ENCODE measurements at regions not wholly inside any gene's neighbourhood (a gene's known extent, or its start where the extent isn't known, plus 50 kb on each side); places are given as distances from the start of the nearest gene placed in this dataset.

GRCh38 chr5:44652674-44653073, 156.1 kb upstream of the MRPS30 start:
- Histone ChIP-seq H3K36me3 (ENCODE audit: low read depth, low read length) (no peaks in the 10 kb centered on the region), H3K9me3 (ENCODE audit: low read length) (no peaks in the 10 kb centered on the region), H2AFZ (ENCODE audit: low read length) (no peak overlapping the region), H3K27ac (ENCODE audit: low read length) (no peak overlapping the region), H3K79me2 (ENCODE audit: low read length) (no peaks in the 10 kb centered on the region), H3F3A (ENCODE audit: low read length, unreplicated experiment) (no peaks in the 10 kb centered on the region), H3K9me2 (replicated peaks; ENCODE audit: low read length) (no peaks in the 10 kb centered on the region), H4K20me1 (ENCODE audit: low read length) (no peaks in the 10 kb centered on the region), H3K4me3 (ENCODE audit: low read length) (no peak overlapping the region), H3K9ac (ENCODE audit: low read length) (no peak overlapping the region), H3K27me3 (ENCODE audit: low read length) (0 out of 2 replicates have a peak, but pooled peaks cover 5% of the 10 kb centered on the region), H3K4me2 (ENCODE audit: low read length) (no peak overlapping the region), H3K4me1 (ENCODE audit: insufficient read depth, low read length) (no peaks in the 10 kb centered on the region)
- ATAC-seq, result no peak
- no peak for TF ChIP-seq EZH2phosphoT487 (IDR thresholded peaks at IDR 0.05; ENCODE audit: borderline replicate concordance, low read length)
- TF ChIP-seq CTCF (conservative IDR thresholded peaks at IDR 0.05; ENCODE audit: low read depth, low read length), result no peak
- no peak for TF ChIP-seq EZH2 (IDR thresholded peaks at IDR 0.05; ENCODE audit: low read length, unreplicated experiment)
- intact Hi-C loops (cut with micrococcal nuclease), result no loop called here
- no TSS peak for BruUV-seq (replicated peaks)
- no peak for DNase-seq
- POLR2A ChIA-PET (ENCODE audit: unreplicated experiment), result no interaction called here
- CTCF ChIA-PET, result no interaction called here

GRCh38 chr5:44646016-44646415, 162.7 kb upstream of the MRPS30 start:
- Histone ChIP-seq H3K4me3 (ENCODE audit: low read length) (no peak overlapping the region), H3K27ac (ENCODE audit: low read length) (no peak overlapping the region), H3K36me3 (ENCODE audit: low read depth, low read length) (no peaks in the 10 kb centered on the region), H4K20me1 (ENCODE audit: low read length) (no peaks in the 10 kb centered on the region), H3K4me1 (ENCODE audit: insufficient read depth, low read length) (no peaks in the 10 kb centered on the region), H3K27me3 (ENCODE audit: low read length) (peaks cover 10% of the 10 kb centered on the region), H3K4me2 (ENCODE audit: low read length) (no peak overlapping the region), H2AFZ (ENCODE audit: low read length) (no peak overlapping the region), H3K9me3 (ENCODE audit: low read length) (no peaks in the 10 kb centered on the region), H3K79me2 (ENCODE audit: low read length) (no peaks in the 10 kb centered on the region), H3K9ac (ENCODE audit: low read length) (no peak overlapping the region), H3F3A (ENCODE audit: low read length, unreplicated experiment) (no peaks in the 10 kb centered on the region), H3K9me2 (replicated peaks; ENCODE audit: low read length) (no peaks in the 10 kb centered on the region)
- BruUV-seq (replicated peaks), result no TSS peak
- intact Hi-C loops (cut with micrococcal nuclease), result no loop called here
- POLR2A ChIA-PET (ENCODE audit: unreplicated experiment), result no interaction called here
- ATAC-seq (no peak), DNase-seq (no peak)
- CTCF ChIA-PET, result no interaction called here
- no peak for TF ChIP-seq EZH2phosphoT487 (IDR thresholded peaks at IDR 0.05; ENCODE audit: borderline replicate concordance, low read length)
- no peak for TF ChIP-seq EZH2 (IDR thresholded peaks at IDR 0.05; ENCODE audit: low read length, unreplicated experiment)
- no peak for TF ChIP-seq CTCF (conservative IDR thresholded peaks at IDR 0.05; ENCODE audit: low read depth, low read length)

GRCh38 chr5:44645502-44645901, 163.2 kb upstream of the MRPS30 start:
- no TSS peak for BruUV-seq (replicated peaks)

More at GRCh38 chr5:44645502-44645901, 163.2 kb upstream of the MRPS30 start:
- H3K4me2 ChIP-seq (ENCODE audit: low read length), result no peak overlapping the region
- H3K27me3 ChIP-seq (ENCODE audit: low read length), result peaks cover 10% of the 10 kb centered on the region
- TF ChIP-seq CTCF (conservative IDR thresholded peaks at IDR 0.05; ENCODE audit: low read depth, low read length) (no peak), EZH2 (IDR thresholded peaks at IDR 0.05; ENCODE audit: low read length, unreplicated experiment) (no peak), EZH2phosphoT487 (IDR thresholded peaks at IDR 0.05; ENCODE audit: borderline replicate concordance, low read length) (no peak)
- ChIA-PET CTCF (no interaction called here), POLR2A (ENCODE audit: unreplicated experiment) (no interaction called here)
- no peak overlapping the region for H2AFZ ChIP-seq (ENCODE audit: low read length)
- no peaks in the 10 kb centered on the region for H3K36me3 ChIP-seq (ENCODE audit: low read depth, low read length)
- no peaks in the 10 kb centered on the region for H4K20me1 ChIP-seq (ENCODE audit: low read length)
- no peak for DNase-seq
- no peaks in the 10 kb centered on the region for H3F3A ChIP-seq (ENCODE audit: low read length, unreplicated experiment)
- H3K9ac ChIP-seq (ENCODE audit: low read length), result no peak overlapping the region
- intact Hi-C loops (cut with micrococcal nuclease), result no loop called here
- no peak overlapping the region for H3K4me3 ChIP-seq (ENCODE audit: low read length)
- no peaks in the 10 kb centered on the region for H3K79me2 ChIP-seq (ENCODE audit: low read length)
- H3K9me3 ChIP-seq (ENCODE audit: low read length), result no peaks in the 10 kb centered on the region
- ATAC-seq, result no peak
- no peaks in the 10 kb centered on the region for H3K4me1 ChIP-seq (ENCODE audit: insufficient read depth, low read length)
- H3K9me2 ChIP-seq (replicated peaks; ENCODE audit: low read length), result no peaks in the 10 kb centered on the region
- no peak overlapping the region for H3K27ac ChIP-seq (ENCODE audit: low read length)
